ENCODE measurements at regions not wholly inside any gene's neighbourhood (a gene's known extent, or its start where the extent isn't known, plus 50 kb on each side); places are given as distances from the start of the nearest gene placed in this dataset.

- no peak for TF ChIP-seq CTCF (IDR thresholded peaks at IDR 0.05; ENCODE audit: low read depth, low read length, missing control alignments)
- no peak for DNase-seq (ENCODE audit: low read depth)
Observed at GRCh38 chr6:169051371-169051770, 202.3 kb downstream of the THBS2 start.

GRCh38 chr6:169048865-169049205 lies 204.8 kb downstream of the THBS2 start:
- no peak for TF ChIP-seq CTCF (IDR thresholded peaks at IDR 0.05; ENCODE audit: low read depth, low read length, missing control alignments)
- no peak for DNase-seq (ENCODE audit: low read depth)
- no peak overlapping the region for H3K4me3 ChIP-seq (ENCODE audit: low read depth, low read length)

More at GRCh38 chr6:169051371-169051770, 202.3 kb downstream of the THBS2 start:
- no peak overlapping the region for H3K4me3 ChIP-seq (ENCODE audit: low read depth, low read length)

GRCh38 chr6:169048185-169048864 lies 205.3 kb downstream of the THBS2 start:
- no peak for DNase-seq (ENCODE audit: low read depth)
- no peak overlapping the region for H3K4me3 ChIP-seq (ENCODE audit: low read depth, low read length)
- TF ChIP-seq CTCF (IDR thresholded peaks at IDR 0.05; ENCODE audit: low read depth, low read length, missing control alignments): no peak

GRCh38 chr6:169047345-169047744 lies 206.3 kb downstream of the THBS2 start:
- H3K4me3 ChIP-seq (ENCODE audit: low read depth, low read length): no peak overlapping the region
- no peak for TF ChIP-seq CTCF (IDR thresholded peaks at IDR 0.05; ENCODE audit: low read depth, low read length, missing control alignments)
- DNase-seq (ENCODE audit: low read depth): no peak

DNA sequence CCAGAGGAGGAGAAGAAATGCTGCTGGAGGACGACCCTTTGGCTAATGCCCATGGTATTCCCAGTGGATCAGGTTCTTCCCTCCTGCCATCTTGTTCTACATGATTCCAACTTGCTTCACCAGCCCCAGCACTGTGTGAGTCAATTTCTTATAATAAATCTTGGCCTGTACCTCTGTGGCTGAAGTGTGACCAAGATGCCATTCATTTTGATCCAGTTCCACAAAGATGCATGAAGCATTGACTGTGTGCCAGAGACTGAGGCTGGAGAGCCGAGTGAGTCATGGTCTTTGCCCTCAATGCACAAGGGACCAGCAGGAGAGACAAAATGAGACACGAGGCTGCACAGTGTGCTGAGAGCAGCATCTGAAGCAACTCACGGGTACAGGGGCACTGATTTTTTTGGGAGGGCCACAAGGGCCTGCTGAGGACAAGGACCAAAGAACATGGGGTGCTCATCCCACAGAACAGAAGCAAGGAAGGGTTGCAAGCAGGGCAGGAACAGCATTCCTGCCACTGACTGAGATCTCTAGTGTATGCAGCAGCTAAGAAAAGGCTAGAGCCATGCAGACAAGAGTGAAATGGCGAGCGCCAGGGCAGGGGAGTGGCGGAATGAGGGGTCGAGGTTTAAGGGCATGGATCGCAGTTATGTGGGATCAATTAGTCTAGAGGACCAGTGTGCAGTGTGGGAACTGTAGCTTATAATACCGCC lies 207.0 kb downstream of the THBS2 start:
- no peak for DNase-seq (ENCODE audit: low read depth)

GRCh38 chr6:169046021-169046420 lies 207.6 kb downstream of the THBS2 start:
- no peak for DNase-seq (ENCODE audit: low read depth)
- H3K4me3 ChIP-seq (ENCODE audit: low read depth, low read length): no peak overlapping the region
- no peak for TF ChIP-seq CTCF (IDR thresholded peaks at IDR 0.05; ENCODE audit: low read depth, low read length, missing control alignments)

More for the DNA sequence above, 207.0 kb downstream of the THBS2 start:
- no peak for TF ChIP-seq CTCF (IDR thresholded peaks at IDR 0.05; ENCODE audit: low read depth, low read length, missing control alignments)
- H3K4me3 ChIP-seq (ENCODE audit: low read depth, low read length): no peak overlapping the region

DNA sequence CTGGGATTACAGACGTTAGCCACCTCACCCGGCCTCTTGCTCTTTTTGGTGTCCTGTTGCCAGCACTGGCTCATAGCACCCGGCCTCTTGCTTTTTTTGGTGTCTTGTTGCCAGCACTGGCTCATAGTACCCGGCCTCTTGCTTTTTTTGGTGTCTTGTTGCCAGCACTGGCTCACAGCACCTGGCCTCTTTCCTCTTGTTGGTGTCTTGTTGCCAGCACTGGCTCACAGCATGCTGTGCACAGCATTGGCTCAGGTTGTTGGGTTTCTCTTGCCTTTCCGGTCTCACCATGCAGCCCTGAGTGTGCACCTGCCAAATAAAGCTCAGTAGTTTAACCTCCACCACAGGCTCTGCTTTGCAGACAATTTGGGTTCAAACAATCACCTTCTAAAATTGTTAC lies 208.2 kb downstream of the THBS2 start:
- DNase-seq (ENCODE audit: low read depth): no peak

More for the DNA sequence above, 208.2 kb downstream of the THBS2 start:
- no peak for TF ChIP-seq CTCF (IDR thresholded peaks at IDR 0.05; ENCODE audit: low read depth, low read length, missing control alignments)
- no peak overlapping the region for H3K4me3 ChIP-seq (ENCODE audit: low read depth, low read length)
